CD4-positive, alpha-beta memory T cell (primary cell): ENCODE measurements at regions not wholly inside any gene's neighbourhood (a gene's known extent, or its start where the extent isn't known, plus 50 kb on each side); places are given as distances from the start of the nearest gene placed in this dataset.

Experiments
- CTCF ChIA-PET: fragments of 350-600 bp; sonication (Branson Sonifier 250); formaldehyde crosslinking; loops from one replicate; lab custom pipeline; 2021; ENCODE audit warnings: inconsistent platforms; ENCODE audit not compliant: partially characterized antibody; lab: Charles Lee
- POLR2A ChIA-PET: fragments of 350-600 bp; sonication (Branson Sonifier 250); formaldehyde crosslinking; loops from one replicate; lab custom pipeline; 2021; ENCODE audit not compliant: partially characterized antibody; lab: Charles Lee
- DNase-seq, 5 donors: peaks; one replicate each; pipeline versions ENCODE4 v3.0.0 to v3.0.0-alpha.2; 2020 to 2022; ENCODE audit warnings: mixed read lengths in 1 of 5
- H3K27ac ChIP-seq: one replicate; pipeline ENCODE4 v1.7.0; 2013; ENCODE audit warnings: low read depth, low read length
- H3K27me3 ChIP-seq: 2 replicates; pipeline ENCODE4 v1.7.0; 2013; ENCODE audit warnings: mild to moderate bottlenecking, low read length, moderate library complexity; ENCODE audit not compliant: insufficient read depth
- H3K36me3 ChIP-seq: 2 replicates; pipeline ENCODE4 v1.7.0; 2013; ENCODE audit warnings: mild to moderate bottlenecking, low read length, moderate library complexity; ENCODE audit not compliant: insufficient read depth
- H3K4me1 ChIP-seq: 2 replicates; pipeline ENCODE4 v1.7.0; 2013; ENCODE audit warnings: mild to moderate bottlenecking, low read length, moderate library complexity; ENCODE audit not compliant: insufficient read depth
- H3K4me3 ChIP-seq, 2 donors: one replicate each; pipeline ENCODE4 v1.7.0; 2013; ENCODE audit warnings: low read length in 2 of 2, mild to moderate bottlenecking in 1 of 2
- H3K9me3 ChIP-seq, 2 donors: one replicate each; pipeline ENCODE4 v1.7.0; 2013; ENCODE audit warnings: low read length in 2 of 2, control low read depth in 1 of 2; ENCODE audit not compliant: control insufficient read depth in 1 of 2
- H3K27ac Mint-ChIP-seq, 7 donors: one replicate each; pipeline ENCODE4 v1.8.0; 2020 to 2021; ENCODE audit warnings: mixed read lengths in 7 of 7, mild to moderate bottlenecking in 6 of 7, inconsistent platforms in 3 of 7, moderate library complexity in 3 of 7
- H3K27me3 Mint-ChIP-seq, 2 donors: one replicate each; pipeline ENCODE4 v1.8.0; 2020 to 2021; ENCODE audit warnings: mixed read lengths in 2 of 2
- H3K36me3 Mint-ChIP-seq, 2 donors: one replicate each; pipeline ENCODE4 v1.8.0; 2020 to 2021; ENCODE audit warnings: mixed read lengths in 2 of 2, inconsistent platforms in 1 of 2, mild to moderate bottlenecking in 1 of 2
- H3K4me1 Mint-ChIP-seq, 4 donors: one replicate each; pipeline ENCODE4 v1.8.0; 2020 to 2021; ENCODE audit warnings: mixed read lengths in 4 of 4, mild to moderate bottlenecking in 1 of 4
- H3K4me3 Mint-ChIP-seq, 8 donors: one replicate each; pipeline ENCODE4 v1.8.0; 2020 to 2021; ENCODE audit warnings: mixed read lengths in 8 of 8, mild to moderate bottlenecking in 7 of 8, moderate library complexity in 6 of 8, inconsistent platforms in 3 of 8
- H3K9me3 Mint-ChIP-seq, 8 donors: one replicate each; pipeline ENCODE4 v1.8.0; 2020 to 2021; ENCODE audit warnings: mixed read lengths in 8 of 8, mild to moderate bottlenecking in 5 of 8, inconsistent platforms in 3 of 8, moderate library complexity in 1 of 8
- intact Hi-C: fragments of 100-400 bp; cut with micrococcal nuclease; formaldehyde crosslinking; loops from one replicate; pipeline ENCODE4 v1.15.1; 2023

DNA sequence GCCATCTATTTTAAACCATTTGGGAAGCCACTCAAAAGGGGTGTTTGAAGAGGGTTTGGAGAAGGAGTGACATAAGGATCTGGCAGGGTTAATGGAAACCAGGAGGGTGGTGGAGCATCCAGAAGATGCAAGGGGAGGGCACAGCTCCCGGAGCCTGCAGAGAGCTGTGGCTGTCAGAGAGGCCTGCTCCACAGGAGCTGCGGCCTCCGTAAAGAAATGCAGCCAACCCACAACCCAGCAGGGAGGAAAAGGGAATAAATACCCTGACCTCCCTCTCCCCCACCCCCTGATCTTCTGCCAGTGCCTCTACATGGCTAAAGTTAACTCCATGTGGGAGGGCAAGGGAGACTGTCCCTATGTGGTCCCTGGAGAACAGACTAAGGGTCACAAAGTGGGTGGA lies 567.1 kb upstream of the POU3F3 start:
- Histone ChIP-seq H3K9me3 (no peaks in the 10 kb centered on the region), H3K36me3 (no peaks in the 10 kb centered on the region), H3K27me3 (no peaks in the 10 kb centered on the region), H3K4me1 (no peaks in the 10 kb centered on the region), H3K4me3 (no peak overlapping the region), H3K27ac (no peak overlapping the region)
- H3K27me3 Mint-ChIP-seq: no peaks in the 10 kb centered on the region
- no peaks in the 10 kb centered on the region for H3K4me1 Mint-ChIP-seq
- DNase-seq: no peak
- no peaks in the 10 kb centered on the region for H3K36me3 Mint-ChIP-seq
- H3K4me3 Mint-ChIP-seq: no peak overlapping the region
- H3K9me3 Mint-ChIP-seq: peaks cover 0 to 14% (median 8%) of the 10 kb centered on the region in 8 donors
- intact Hi-C loops: no loop called here
- ChIA-PET CTCF (no interaction called here), POLR2A (no interaction called here)
- no peak overlapping the region for H3K27ac Mint-ChIP-seq

GRCh38 chr2:104289651-104290565 lies 564.0 kb upstream of the POU3F3 start:
- H3K36me3 Mint-ChIP-seq: no peaks in the 10 kb centered on the region
- Histone ChIP-seq H3K27ac (no peak overlapping the region), H3K27me3 (no peaks in the 10 kb centered on the region), H3K36me3 (no peaks in the 10 kb centered on the region), H3K4me3 (no peak overlapping the region), H3K9me3 (no peaks in the 10 kb centered on the region), H3K4me1 (no peaks in the 10 kb centered on the region)
- H3K27me3 Mint-ChIP-seq: no peaks in the 10 kb centered on the region
- H3K27ac Mint-ChIP-seq: no peak overlapping the region
- DNase-seq: no peak
- ChIA-PET CTCF (interaction anchor here (0.7 kb wide), 1 partner anchor 67 kb away, joined by 3 read pairs; no protein-coding TSS in a partner anchor), POLR2A (no interaction called here)
- intact Hi-C loops: no loop called here
- H3K4me1 Mint-ChIP-seq: no peaks in the 10 kb centered on the region
- H3K4me3 Mint-ChIP-seq: no peak overlapping the region
- H3K9me3 Mint-ChIP-seq: peaks cover 0 to 12% (median 4%) of the 10 kb centered on the region in 8 donors

DNA sequence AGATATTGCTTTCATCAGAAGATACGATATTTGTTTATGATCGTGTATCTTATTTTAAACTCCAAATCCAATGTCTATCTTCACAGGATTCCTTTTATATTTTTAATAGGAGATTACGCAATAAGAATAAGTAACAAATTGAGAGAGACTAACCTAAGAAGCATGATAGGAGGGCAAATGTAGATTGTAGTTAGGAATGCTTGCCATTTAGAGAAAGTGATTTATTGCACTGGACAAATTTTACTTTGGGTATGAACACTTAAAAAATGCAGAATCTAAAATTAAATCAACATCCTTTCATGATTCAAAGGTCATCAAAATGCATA lies 563.4 kb upstream of the POU3F3 start:
- DNase-seq: no peak
- Histone ChIP-seq H3K9me3 (no peaks in the 10 kb centered on the region), H3K27ac (no peak overlapping the region), H3K36me3 (no peaks in the 10 kb centered on the region), H3K4me1 (no peaks in the 10 kb centered on the region), H3K4me3 (no peak overlapping the region), H3K27me3 (no peaks in the 10 kb centered on the region)
- Mint-ChIP-seq H3K4me3 (no peak overlapping the region), H3K27me3 (no peaks in the 10 kb centered on the region), H3K27ac (no peak overlapping the region), H3K36me3 (no peaks in the 10 kb centered on the region), H3K9me3 (peaks cover 0 to 11% (median 5%) of the 10 kb centered on the region in 8 donors), H3K4me1 (no peaks in the 10 kb centered on the region)
- CTCF ChIA-PET: interaction anchor here (0.7 kb wide), 1 partner anchor 66 kb away, joined by 3 read pairs; no protein-coding TSS in a partner anchor
- intact Hi-C loops: no loop called here
- POLR2A ChIA-PET: no interaction called here

DNA sequence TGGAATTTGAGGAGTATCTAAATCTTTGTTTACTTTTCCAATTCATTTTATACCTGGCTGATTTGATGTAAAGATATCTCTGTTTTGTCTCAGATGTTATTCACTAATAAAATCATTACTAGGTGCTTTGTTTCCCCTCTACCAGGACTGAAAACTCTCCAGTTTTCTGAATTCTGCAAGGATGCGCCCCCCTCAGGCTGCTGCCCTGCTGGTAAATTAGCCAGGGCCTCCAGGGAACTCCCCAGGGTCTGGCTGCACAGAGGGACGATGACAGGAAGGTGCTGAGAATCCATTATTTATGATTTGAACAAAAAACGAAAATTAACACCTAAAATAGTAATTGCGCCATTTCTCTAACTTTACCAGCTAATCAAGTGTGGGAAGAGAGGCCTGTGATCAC lies 541.2 kb upstream of the POU3F3 start:
- intact Hi-C loops: no loop called here
- Histone ChIP-seq H3K27me3 (no peaks in the 10 kb centered on the region), H3K9me3 (no peaks in the 10 kb centered on the region), H3K27ac (no peak overlapping the region), H3K4me1 (no peaks in the 10 kb centered on the region), H3K36me3 (no peaks in the 10 kb centered on the region), H3K4me3 (no peak overlapping the region)
- ChIA-PET CTCF (no interaction called here), POLR2A (no interaction called here)
- DNase-seq: no peak
- no peaks in the 10 kb centered on the region for H3K27me3 Mint-ChIP-seq
- no peaks in the 10 kb centered on the region for H3K4me1 Mint-ChIP-seq
- peaks cover 0 to 14% (median 6%) of the 10 kb centered on the region in 8 donors for H3K9me3 Mint-ChIP-seq
- H3K4me3 Mint-ChIP-seq: no peak overlapping the region
- H3K36me3 Mint-ChIP-seq: no peaks in the 10 kb centered on the region
- H3K27ac Mint-ChIP-seq: no peak overlapping the region

- Mint-ChIP-seq H3K4me3 (no peak overlapping the region), H3K9me3 (peaks cover 0 to 5% (median 3%) of the 10 kb centered on the region in 8 donors), H3K4me1 (no peaks in the 10 kb centered on the region), H3K27me3 (peaks cover 0 to 3% of the 10 kb centered on the region in 2 donors), H3K36me3 (no peaks in the 10 kb centered on the region), H3K27ac (no peak overlapping the region)
- no peaks in the 10 kb centered on the region for H3K9me3 ChIP-seq
- no peak overlapping the region for H3K4me3 ChIP-seq
- POLR2A ChIA-PET: no interaction called here
- no peak for DNase-seq
- H3K27me3 ChIP-seq: peaks cover 2% of the 10 kb centered on the region
- intact Hi-C loops: no loop called here
- no peak overlapping the region for H3K27ac ChIP-seq
- CTCF ChIA-PET: no interaction called here
- no peaks in the 10 kb centered on the region for H3K36me3 ChIP-seq
- no peaks in the 10 kb centered on the region for H3K4me1 ChIP-seq
Measured at GRCh38 chr2:104318001-104318665, 535.8 kb upstream of the POU3F3 start.

- Histone ChIP-seq H3K27me3 (peaks cover 4% of the 10 kb centered on the region), H3K4me3 (no peak overlapping the region), H3K4me1 (no peaks in the 10 kb centered on the region), H3K27ac (no peak overlapping the region), H3K36me3 (no peaks in the 10 kb centered on the region), H3K9me3 (no peaks in the 10 kb centered on the region)
- Mint-ChIP-seq H3K4me1 (no peaks in the 10 kb centered on the region), H3K4me3 (no peak overlapping the region), H3K36me3 (no peaks in the 10 kb centered on the region), H3K9me3 (peaks cover 0 to 8% (median 4%) of the 10 kb centered on the region in 8 donors), H3K27ac (no peak overlapping the region), H3K27me3 (peaks cover 0 to 3% of the 10 kb centered on the region in 2 donors)
- POLR2A ChIA-PET: no interaction called here
- CTCF ChIA-PET: no interaction called here
- intact Hi-C loops: no loop called here
- DNase-seq: no peak
Measured at GRCh38 chr2:104321116-104321795, 532.7 kb upstream of the POU3F3 start.

DNA sequence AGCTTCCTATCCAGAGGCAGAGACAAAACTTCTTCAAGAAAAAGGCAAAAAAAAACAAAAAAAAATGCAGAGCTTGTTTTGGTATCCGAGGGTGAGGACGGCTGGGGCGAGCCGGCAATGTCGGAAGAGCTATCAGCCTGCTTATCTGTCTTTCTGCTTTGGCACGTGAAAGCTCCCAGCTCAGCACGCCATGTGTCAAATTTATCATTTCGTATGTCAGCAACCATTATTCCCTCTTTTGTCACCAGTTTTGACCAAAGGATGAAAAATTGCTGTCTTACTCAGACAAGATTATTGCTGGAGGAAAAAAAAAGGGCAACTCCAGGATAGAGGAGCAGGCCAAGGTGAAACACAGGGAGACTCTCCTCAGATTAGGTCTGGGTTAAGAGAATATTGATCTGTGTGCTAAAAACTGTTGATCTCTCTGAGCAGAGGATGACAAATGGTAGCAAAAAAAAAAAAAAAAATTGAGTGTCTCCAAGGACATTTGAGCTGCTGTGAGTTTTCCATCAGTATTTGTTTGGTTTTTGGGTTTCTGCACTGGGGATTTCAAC lies 532.0 kb upstream of the POU3F3 start:
- Mint-ChIP-seq H3K4me1 (no peaks in the 10 kb centered on the region), H3K4me3 (no peak overlapping the region), H3K36me3 (no peaks in the 10 kb centered on the region), H3K27ac (no peak overlapping the region), H3K9me3 (peaks cover 0 to 6% (median 4%) of the 10 kb centered on the region in 8 donors), H3K27me3 (peaks cover 0 to 3% of the 10 kb centered on the region in 2 donors)
- intact Hi-C loops: no loop called here
- CTCF ChIA-PET: no interaction called here
- no peak for DNase-seq
- no peaks in the 10 kb centered on the region for H3K9me3 ChIP-seq
- POLR2A ChIA-PET: no interaction called here
- no peak overlapping the region for H3K4me3 ChIP-seq
- no peaks in the 10 kb centered on the region for H3K36me3 ChIP-seq
- no peak overlapping the region for H3K27ac ChIP-seq
- no peaks in the 10 kb centered on the region for H3K4me1 ChIP-seq
- H3K27me3 ChIP-seq: peaks cover 4% of the 10 kb centered on the region
